GM21528 (cell line): ENCODE measurements at regions not wholly inside any gene's neighbourhood (a gene's known extent, or its start where the extent isn't known, plus 50 kb on each side); places are given as distances from the start of the nearest gene placed in this dataset.
"Not testable (repeated sequence)": the region's sequence is repeated elsewhere in the genome, so short reads cannot be mapped to it uniquely, and the experiment has no call there.

Experiments used
- ATAC-seq: cut with Tn5 transposase; IDR thresholded peaks from one replicate; pipeline ENCODE4 v1.9.1; 2021; ENCODE audit warnings: mild to moderate bottlenecking, moderate library complexity; ENCODE audit not compliant: unreplicated experiment, low FRiP score

DNA sequence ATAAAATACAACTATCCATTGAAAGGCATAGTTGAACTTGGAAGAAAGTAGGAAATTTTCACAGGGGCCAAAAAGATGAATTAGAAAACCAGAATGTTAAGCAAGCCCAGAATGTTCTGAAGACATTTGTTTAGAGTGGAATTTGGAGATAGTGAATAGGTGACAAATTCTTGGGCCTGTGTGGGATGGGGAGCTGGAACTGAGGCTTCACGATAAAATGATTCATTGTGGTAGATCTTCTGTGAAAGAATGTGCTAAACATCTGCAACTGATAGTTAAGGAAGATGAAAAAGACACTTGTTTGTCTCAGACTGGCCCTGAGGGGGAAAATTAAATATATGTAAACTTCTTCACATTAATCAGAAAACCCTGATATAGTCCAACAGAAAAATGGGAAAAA lies 658.9 kb downstream of the PRIM2 start:
- not testable (repeated sequence) for ATAC-seq

DNA sequence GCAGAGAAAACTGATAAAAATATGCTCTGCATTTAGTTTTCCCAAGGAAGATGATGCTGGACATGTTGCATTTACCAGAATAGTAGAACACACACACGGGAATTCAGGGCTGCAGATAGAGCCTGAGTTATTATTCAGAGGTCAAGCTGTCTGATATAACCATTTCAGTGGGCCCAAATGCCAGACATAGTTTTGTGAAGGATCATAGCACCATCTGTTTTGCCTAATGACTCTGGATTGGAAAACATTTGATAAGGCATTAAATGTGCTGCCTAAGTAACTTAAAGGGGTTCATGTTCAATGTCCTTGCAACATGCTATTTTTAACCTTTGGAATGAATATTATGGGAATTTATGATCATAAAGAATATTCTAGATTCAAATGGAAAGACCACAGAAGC lies 666.2 kb downstream of the PRIM2 start:
- ATAC-seq: not testable (repeated sequence)

DNA sequence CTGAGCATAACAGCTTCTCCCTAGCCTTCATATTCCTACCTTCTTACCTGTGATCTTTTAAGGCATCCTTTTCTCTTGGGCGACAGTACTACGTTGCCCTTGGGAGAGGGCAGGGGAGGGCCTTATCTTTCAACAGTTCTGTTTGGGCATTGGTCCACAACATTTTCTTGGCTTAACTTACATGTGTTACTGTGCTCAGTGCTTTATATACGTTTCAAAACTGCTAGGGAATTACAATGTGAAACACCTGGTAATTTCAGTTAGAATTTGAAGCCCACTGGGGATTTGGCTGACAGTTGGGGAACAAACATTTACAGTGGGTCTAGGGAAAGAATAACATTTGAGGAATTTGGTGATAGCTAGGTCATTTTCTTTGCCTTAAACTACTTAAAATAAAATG lies 667.1 kb downstream of the PRIM2 start:
- ATAC-seq: not testable (repeated sequence)

DNA sequence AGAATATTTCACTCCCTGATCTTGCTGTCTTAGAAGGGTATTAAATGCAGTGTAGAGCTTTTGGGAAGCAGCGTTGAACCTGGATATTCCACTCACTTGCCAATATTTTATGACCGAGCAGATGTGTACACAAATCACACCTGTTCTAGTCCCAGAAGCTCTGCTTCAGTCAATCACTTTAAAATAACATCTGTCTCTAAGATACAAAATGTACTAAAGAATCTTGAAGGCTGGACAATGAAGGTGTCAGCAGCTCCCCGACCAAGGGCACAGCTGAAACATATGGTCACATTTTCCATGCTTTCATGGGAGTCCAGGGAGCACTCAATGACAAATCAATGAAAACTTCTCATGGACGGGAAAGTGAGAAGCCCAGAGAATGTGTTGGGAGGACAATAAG lies 668.3 kb downstream of the PRIM2 start:
- ATAC-seq: not testable (repeated sequence)

DNA sequence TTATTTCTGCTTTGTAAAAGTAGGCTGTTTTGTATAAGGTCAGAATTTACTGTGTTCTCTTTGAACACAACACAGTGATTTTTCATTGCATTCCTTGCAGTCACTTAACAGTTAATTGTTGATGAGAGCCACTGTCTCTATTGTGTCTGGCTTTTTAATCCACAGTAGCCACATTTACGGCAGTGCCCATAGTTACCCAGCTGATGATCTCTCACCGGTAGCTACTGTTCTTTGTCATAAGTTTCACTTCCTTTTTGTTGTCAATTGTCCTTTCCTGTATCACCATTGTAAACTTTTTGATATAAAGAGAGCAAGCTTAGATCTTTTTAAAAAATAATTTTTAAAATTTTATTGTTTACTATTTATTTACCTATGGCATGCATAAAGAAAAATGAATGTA lies 669.2 kb downstream of the PRIM2 start:
- peak; percentile 99 for ATAC-seq

DNA sequence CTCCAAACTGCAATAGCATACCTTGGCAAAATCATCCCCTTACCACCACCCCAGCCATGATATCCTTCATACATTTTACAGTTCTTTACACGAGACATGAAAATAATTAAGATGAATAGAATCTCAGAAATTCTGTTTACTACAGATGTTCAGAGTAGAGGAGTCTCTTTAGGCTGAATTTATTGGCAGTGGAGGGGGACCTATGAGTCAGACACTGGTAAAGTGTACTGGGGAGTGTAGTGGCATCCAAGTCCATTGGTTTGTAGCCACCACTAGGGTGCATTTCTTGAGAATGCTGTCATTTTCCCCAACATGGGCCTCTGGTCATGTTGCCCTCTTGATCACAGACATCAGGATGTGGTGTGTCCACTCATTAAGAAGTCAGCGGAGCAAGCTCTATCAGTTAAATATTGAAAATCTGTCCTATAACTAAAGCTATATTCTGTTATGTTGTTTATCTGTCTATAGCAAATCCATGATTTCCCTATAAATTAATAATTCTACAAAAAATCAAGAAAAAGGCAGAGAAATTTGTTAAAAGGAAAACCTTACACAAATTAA lies 672.2 kb downstream of the PRIM2 start:
- not testable (repeated sequence) for ATAC-seq

DNA sequence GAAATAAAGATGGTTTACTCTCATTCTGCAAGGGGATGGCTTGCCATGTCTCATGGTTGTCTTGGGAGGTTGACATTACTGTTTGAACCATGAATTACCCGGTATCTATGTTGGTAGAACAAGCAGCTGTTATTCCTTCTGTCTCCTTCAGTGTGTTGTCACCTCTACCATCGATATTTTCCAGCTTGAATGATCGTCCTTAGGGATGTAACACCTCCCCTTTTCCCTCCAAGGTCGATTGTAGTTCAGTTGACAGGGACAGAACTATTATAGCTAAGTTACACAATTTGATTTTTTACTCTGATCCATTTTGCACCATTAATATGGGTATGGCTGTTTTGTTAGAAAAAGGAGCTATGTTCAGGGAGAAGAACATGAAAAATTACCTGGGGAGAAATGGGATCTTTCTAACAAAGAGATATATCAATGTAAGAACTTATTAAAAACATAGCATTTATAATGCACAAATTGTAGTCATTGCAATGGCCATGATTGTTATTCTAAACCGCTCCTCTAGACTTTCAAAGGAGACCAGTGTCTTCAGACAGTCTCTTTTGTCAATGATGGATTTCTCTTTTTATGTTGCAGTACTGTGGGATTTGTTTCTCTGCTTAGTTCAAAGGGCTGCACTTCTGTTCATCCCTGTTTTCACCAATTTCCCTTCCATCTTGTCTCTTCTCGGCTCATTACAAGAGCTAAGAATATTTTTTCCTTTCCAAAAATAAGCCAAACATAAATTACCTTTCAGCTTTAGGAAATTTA lies 681.6 kb downstream of the PRIM2 start:
- ATAC-seq: not testable (repeated sequence)

DNA sequence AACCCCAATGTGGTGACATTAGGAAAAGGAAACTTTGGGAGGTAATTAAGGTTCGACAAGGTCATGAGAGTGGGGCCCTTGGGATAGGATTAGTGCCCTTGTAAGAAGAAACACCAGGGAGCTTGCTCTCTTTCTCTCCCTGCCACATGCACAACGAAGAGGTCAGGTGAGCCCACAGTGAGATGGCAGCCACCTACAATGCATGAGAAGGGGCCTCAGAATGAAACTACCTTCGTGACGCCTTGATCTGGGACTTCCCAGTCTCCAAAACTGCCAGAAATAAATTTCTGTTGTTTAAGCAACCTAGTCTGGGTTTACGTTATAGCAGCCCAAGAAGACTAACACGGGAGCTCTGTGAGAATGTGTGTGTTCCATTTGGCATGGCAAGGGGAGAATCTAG lies 682.8 kb downstream of the PRIM2 start:
- ATAC-seq: not testable (repeated sequence)

DNA sequence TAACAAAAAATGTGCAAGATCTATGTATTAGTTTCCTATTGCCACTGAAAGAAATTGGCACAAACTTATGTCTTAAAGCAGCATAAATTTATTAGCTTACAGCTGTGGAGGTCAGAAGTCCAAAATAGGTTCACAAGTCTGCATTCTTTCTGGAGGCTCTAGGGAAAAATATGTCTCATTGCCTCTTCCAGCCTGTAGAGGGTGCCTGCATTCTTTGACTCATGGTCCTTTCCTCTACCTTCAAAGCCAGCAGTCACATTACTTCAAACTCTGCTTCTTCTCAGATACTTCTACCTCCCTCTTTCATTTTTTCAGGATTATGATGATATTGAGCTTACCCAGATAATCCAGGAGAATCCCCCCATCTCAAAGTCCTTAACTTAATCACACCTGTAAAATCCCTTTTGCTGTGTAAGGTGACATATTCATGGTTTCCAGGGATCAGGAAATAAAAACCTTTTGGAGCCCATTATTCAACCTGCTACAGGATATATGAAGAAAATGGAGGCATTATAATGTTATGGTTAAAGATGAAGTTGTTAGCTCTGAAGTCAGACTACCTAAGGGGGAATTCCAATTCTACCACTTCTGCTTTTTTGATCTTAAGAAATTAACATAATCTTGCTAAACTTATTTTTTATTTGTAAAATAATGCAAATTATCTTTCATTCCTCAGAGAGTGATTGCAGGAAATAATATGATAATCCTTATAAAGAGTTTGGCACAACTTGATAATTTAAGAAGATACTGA lies 686.2 kb downstream of the PRIM2 start:
- ATAC-seq: not testable (repeated sequence)

DNA sequence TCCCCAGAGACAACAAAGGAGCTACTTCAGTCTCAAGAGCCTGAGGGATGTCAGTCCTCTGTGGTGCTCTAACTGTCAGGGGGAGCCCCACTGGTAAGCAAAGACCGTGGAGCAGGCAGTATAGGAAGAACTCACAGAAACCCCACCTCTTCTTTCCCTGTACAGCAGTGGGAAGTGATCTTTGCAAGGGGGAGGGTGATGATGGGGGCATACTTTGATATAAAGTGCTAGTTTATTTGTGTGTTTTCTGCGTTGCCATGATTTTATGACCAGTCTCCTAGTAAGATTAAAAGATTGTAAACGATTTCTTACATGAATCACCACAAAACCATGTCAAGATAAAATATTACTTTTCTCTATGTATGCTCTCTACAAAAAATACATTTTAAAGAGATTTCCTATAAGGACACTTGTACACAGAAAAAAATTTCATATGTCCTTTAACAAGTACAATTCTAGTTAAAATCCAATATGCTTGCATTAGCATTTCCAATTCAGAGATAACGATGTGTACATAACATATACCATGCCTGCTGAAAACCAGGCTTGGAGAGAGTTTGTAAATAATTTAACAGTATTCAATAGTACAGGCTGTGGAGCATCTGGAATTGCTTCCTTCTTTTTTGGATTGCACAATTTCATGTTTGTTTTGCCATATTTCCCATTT lies 690.0 kb downstream of the PRIM2 start:
- not testable (repeated sequence) for ATAC-seq

DNA sequence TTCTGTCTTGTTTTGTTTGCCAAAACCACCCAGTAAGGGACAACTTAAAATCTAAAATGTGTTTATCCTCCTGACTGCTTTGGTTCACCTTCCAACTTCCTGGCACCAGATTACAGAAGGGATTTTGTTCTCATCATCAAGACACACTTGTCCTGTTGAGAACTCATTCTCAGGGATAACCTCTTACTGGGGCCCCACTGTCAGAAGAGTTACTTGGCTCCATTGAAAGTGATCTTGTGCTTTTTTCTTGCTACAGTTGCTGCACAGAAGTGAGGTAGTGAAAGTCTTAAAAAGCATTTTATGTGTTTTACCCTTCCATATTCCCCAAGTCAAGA lies 690.5 kb downstream of the PRIM2 start:
- not testable (repeated sequence) for ATAC-seq

DNA sequence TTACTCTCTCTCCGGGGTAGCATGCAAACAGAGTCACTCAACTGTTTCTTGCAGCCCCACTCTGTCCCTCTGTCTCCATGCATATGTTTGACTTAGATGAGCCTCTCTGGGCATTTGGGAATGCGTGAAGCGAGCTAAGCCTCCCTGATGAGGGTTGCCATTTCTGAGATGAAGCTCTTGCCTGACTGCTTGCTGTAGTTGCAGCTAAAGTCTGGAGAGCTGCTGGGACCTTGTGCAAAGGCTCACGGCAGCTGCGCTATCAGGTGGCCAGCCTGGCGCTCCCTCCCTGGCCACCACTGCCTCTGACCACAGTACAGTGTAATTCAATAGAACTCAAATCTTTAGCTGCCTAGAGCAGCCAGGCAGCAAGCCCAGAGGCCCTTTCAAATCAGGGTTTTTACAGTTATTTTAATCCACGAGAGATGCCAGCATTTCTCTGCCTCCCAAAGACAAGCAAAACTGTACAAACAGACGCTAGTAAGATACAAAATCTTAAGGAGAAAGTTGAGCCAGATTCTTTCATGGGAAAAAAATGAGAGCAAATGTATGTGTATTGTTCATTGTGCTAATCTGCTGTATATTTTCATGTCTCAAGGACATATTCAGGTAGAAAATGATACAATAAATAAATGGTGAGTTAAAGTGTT lies 694.6 kb downstream of the PRIM2 start:
- not testable (repeated sequence) for ATAC-seq

DNA sequence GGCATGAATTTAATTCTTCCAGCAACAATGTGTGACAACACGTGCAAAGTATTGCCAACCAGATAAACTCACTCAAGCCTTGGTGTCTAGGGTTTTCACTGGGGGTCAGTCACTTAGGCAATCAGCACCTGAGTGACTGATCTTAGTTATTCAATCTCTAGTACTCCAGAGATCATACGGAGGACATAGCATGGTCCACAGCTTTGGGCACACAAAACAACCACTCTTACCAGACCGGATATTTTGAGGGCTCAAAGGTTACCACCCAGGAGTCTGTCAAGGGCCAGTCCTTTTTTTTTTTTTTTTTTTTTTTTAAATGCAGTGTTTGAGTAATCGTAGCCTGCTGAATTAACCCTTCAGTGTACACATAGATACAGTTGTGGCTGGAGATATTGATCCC lies 699.2 kb downstream of the PRIM2 start:
- ATAC-seq: not testable (repeated sequence)

DNA sequence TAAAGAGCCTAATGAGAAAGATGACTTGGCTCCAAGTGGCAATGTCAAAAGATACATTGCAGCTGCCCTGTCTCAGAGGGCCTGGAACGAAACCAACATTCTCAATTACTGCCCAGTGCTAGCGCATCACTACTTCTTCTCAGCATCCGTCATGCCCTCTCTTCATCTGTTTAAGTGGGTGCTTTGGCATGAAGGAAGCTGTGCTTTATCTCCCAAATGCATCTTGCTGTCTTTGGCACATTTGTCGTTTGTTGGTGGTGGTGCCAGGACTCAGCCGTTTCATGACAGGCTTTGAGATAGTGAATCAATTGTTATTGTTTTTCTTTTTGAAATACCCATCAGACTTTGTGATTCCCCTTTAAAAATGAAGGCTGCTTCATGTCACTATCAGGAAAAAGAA lies 710.8 kb downstream of the PRIM2 start:
- not testable (repeated sequence) for ATAC-seq

DNA sequence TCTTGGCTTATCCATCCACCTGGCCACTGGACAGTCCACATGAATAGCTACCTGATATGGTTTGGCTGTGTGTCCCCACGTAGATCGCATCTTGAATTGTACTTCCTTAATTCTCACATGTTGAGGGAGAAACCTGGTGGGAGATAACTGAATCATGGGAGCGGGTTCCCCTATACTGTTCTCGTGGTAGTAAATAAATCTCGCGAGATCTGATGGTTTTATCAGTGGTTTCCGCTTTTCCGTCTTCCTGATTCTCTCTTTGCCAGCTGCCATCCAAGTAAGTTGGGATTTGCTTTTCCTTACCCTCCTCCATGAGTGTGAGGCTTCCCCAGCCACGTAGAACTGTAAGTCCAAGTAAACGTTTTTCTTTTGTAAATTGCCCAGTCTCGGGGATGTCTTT lies 720.8 kb downstream of the PRIM2 start:
- not testable (repeated sequence) for ATAC-seq

DNA sequence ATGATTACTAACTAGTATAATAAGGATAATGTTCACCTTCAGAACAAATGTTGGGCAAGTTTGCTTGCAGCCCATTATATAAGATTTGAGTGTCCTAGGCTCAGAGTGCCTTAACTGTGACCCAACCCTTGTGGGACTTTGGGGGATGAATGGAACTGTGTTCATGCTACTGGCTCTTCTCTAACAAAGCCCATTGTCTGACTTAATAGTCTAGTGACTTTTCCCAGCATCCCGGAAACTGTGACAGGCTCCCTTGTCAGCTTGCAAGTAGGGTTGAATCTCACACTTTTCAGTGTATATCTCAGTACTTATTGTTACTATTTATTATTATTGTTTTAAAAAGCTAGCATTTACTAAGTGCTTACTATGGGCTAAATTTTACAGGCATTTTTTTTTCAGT lies 729.2 kb downstream of the PRIM2 start:
- not testable (repeated sequence) for ATAC-seq

DNA sequence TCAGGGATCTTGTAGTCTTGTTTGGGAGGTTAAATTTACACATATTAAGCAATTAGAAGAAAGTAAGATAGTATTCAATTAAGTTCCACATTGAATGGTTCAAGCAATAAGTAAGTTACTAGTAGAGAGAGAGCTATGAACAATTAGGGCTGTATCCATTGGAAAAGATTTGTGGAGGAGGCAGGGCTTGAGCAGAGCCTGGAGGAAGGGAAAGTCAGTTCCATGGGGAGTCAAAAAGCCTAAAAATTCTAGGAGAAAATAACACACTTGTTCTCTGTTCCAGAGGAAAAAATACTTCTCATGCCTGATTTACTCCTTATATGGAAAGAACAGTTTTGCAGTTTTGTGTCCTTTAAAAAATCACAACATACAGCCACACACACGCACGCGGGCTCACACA lies 730.0 kb downstream of the PRIM2 start:
- ATAC-seq: not testable (repeated sequence)

DNA sequence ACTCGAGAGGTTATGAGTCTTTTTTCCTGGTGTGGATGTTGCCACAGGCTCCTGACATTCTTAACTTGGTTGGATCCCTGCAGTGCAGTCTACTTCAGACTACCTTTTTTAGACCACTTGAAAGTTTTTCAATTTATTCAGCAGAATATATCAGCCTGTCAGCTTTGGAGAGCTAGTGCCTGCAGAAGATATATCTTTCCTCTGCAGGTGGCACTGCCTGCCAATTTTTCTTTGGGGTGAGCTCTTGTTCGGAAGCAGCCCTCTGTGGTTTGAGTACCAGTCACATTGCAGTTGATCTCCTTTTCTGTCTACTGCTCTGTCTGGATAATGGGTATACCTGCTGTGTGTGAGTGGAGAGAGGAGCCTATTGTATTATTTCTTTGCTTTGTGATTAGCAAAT lies 730.4 kb downstream of the PRIM2 start:
- ATAC-seq: not testable (repeated sequence)

DNA sequence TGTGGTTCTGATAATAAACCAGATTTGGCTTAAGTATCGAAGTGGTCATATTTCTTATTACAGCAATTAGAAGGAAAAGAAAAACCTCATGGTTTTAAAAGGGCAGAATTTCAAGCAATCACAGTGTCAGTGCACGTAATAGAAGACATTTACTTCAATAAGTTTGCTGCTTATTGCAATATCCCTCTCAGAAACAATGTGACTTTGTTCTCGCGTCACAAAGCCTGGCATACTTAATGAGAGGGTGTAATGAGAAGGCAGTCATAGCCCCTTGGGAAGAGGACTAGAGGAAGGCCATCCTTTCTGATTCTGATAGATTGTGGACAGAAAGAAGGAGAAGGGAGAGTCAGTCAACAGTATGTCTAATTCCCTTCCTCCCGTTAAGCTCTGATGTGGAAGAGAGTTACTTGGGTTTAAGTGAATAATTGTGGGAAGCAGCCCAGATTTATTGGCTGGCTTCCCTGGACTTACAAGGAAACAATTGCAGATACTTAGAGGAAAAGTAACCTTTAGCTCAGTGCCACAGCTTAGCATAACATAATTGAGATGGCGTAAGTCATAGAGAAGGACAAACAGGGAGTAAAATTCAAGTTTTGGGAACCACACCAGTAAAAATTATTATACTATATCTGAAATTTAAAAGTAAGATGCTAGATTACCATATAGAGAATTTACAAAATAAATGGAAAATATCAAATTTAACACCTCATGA lies 738.2 kb downstream of the PRIM2 start:
- ATAC-seq: not testable (repeated sequence)

DNA sequence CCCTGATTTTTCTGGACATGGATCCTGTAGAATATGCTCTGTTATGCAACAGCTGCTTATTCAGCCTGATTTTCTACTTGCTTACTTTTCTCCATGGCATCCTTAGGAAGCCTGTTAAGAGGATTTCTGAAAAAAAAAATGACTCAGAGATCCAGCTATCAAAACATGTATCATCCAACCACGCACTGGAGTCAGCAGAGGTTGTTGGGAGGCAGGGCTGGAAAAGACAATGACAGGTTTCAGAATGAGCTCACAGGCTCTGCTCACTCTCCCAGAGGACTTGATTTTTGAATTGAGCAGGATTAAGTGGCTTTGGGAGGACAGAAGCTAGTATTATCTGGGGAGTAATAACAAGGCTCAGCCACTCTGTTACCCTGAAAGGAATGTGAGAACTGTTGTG lies 742.3 kb downstream of the PRIM2 start:
- not testable (repeated sequence) for ATAC-seq
